HG03280 (cell line): ENCODE measurements at regions not wholly inside any gene's neighbourhood (a gene's known extent, or its start where the extent isn't known, plus 50 kb on each side); places are given as distances from the start of the nearest gene placed in this dataset.

Experiments
- ATAC-seq: cut with Tn5 transposase; IDR thresholded peaks from one replicate; pipeline ENCODE4 v1.9.1; 2021; ENCODE audit warnings: mild to moderate bottlenecking, moderate library complexity; ENCODE audit not compliant: unreplicated experiment

DNA sequence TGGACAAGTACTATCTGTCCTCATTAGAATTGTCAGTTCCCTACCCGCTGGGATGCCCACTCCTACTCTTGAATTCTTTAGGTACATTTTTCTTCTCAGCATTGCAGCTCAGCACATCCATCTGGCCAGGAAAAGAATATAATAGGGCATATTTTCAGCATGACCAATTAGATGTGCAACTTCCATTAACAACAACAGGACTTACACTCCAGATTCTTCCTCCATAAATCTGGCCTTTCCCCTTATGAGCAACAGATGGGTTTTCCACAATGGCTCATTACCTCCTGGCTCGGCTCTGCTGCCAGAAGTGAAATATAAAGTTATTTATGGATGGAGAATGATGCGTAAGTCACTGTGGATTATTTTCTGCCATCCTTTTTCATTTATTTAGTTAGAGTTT lies 443.8 kb upstream of the TGFBR2 start:
- no peak for ATAC-seq

DNA sequence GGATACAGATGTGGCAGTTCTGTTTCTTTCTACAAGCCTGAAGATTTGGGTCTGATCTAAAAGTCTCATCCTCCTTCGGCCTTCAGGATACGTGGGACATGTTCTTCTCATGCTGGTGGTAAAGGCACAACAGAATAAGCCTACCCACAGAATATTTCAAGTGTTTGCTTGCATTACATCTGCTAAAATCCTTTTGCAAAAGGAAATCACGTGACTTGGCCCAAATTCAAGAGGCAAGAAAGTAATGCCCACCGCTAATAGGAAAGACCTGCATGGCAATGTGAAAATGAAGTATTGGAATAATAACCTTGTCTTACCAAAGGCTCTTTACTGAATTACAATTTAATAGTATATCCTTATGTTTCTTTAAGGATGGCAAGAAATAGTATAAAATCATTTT lies 439.9 kb upstream of the TGFBR2 start:
- ATAC-seq, result no peak

DNA sequence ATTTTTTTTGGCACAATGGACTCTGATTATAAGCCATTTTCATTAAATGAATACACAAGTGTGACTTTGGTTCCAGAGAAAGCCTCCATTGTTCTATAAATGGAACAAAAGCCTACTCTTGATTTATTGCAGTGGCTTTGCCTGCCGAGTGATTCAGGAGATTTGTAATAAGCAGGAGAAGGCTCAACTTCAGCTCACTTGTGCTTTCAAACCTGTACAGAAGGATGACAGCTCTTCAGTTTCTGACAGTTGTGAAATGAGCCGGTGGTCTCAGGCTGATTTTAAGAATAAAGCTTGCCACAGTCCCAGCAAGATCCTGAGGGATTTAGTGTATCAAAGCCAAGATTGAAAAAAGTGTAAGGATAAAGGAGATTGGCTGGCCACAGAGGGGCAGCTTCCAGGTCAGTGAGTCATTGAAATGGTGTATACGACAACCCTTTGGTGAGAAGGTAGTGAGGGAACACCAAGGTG lies 438.8 kb upstream of the TGFBR2 start:
- ATAC-seq, result no peak

- ATAC-seq, result no peak
Observed at GRCh38 chr3:30169487-30169886, 436.9 kb upstream of the TGFBR2 start.

DNA sequence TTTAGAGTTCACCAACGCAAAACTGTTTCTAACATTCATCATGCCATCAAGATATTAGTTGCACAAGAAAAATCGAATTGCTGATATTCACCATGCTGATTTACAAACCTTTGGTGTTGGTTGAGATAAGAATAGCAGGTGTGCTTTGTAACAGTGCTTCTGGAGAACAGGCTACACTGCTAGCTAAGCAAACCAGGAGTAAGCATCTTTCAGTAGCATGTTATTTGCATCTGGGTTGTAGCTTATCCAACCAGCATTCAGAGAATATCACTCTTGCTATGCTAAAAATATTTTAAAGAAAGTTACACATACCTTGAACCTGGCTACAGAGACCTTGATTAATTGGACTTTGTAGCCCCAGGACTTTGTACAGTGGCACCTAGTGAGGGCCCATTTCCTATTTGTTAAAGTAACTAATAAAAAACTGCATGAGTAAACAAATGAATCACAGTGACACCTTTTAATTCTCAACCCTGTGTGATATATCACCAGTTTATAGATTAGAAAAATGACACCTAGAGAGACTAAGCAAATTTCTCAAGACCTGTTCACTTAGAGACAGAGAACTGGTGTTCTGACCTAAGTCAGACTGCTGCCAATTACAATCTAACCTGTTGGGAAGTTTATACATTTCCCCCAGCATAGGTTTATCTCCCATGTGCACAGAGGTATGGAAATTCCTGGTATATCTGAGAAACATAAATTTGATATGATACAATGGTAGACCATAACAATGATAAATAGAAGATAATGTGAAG lies 435.5 kb upstream of the TGFBR2 start:
- no peak for ATAC-seq

DNA sequence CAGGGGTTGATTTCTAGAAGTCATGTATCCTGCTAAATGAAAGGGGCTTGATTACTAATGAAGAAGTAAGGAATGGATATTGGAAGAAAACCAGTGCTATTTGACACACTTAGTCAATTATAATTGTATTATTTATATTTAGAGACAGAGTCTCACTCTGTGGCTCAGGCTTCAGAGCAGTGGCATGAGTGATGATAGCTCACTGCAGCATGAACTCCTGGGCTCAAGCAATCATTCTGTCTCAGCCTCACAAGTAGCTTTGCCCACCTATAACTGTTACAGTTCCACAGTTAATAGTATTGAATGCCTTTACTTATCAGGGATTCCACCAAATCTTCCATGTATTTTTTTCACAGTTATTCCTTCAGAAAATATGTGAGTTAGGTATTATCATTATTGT lies 432.0 kb upstream of the TGFBR2 start:
- no peak for ATAC-seq

GRCh38 chr3:30180310-30181177 lies 425.9 kb upstream of the TGFBR2 start:
- no peak for ATAC-seq

DNA sequence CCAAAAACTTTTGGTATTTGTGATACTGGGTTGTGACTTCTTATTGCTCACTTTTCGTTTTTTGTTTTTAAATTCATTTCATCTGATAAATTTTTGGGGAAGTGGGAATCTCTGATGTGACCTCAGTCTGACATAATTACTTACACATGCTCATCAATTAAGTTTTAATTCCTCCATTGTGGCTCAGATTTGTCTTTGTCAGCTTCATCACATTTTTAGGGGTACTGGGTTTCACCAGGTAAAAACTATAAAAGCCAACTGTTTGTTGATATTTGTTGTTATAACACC lies 425.3 kb upstream of the TGFBR2 start:
- no peak for ATAC-seq

GRCh38 chr3:30181581-30181980 lies 424.8 kb upstream of the TGFBR2 start:
- ATAC-seq, result no peak

DNA sequence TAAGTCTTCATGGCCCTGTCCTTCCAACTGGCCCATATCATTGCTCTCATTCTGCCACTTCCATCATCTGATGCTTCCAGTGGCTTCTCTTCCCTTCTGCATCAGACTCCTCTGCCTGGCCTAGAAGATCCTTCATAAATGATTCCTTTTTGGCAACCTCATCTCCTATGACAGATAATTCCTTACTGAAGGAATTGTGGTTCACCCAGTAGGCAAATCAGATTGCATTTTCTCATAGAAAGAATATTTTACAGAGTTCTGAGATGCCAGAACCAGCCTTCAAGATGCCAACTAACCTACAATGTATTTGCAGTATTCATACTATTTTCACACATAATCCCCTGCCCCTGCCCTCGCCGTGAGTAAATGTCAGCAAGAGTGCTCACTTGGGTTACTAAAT lies 423.0 kb upstream of the TGFBR2 start:
- no peak for ATAC-seq

- ATAC-seq, result no peak
Observed at GRCh38 chr3:30184091-30184810, 422.1 kb upstream of the TGFBR2 start.

- no peak for ATAC-seq
Observed at GRCh38 chr3:30185872-30186271, 420.5 kb upstream of the TGFBR2 start.

GRCh38 chr3:30186741-30187219 lies 419.6 kb upstream of the TGFBR2 start:
- no peak for ATAC-seq

DNA sequence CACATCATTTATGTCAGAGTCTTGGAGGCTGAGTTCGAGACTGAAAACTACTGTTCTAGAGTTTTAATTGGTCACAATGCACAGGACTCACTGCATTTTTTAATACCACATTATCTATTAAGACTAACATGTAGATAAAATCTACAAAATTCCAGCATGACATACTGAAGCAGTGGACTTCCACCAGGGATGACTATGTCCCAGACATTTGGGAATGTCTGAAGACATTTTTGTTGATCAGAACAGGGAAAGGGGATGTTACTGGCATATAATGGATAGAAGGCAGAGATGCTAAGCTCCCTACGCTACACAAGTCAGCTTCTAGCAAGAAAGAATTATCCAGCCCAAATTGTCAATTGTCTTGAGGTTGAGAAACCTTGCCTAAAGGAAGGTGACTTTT lies 419.0 kb upstream of the TGFBR2 start:
- ATAC-seq, result no peak

GRCh38 chr3:30188713-30189112 lies 417.7 kb upstream of the TGFBR2 start:
- ATAC-seq, result no peak

GRCh38 chr3:30189900-30190299 lies 416.5 kb upstream of the TGFBR2 start:
- no peak for ATAC-seq

GRCh38 chr3:30193625-30194044 lies 412.8 kb upstream of the TGFBR2 start:
- no peak for ATAC-seq

DNA sequence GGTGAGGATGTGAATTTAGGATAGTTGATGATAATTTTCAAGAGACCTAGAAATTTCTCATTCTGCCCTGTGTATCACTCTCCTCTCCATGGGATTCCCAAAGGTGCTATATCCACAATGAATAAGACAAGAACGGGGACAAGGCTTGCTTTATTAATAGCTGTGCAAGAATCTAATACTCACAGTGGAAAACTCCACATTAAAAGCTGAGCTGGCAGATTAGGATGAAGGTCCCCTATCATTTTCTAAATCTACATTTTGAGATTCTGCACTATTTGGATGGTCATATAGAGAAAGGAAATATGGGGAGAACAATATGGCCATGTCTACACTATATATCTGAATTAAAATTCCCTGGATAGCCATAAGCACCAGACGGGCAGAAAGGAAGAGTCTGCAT lies 411.0 kb upstream of the TGFBR2 start:
- ATAC-seq, result no peak

DNA sequence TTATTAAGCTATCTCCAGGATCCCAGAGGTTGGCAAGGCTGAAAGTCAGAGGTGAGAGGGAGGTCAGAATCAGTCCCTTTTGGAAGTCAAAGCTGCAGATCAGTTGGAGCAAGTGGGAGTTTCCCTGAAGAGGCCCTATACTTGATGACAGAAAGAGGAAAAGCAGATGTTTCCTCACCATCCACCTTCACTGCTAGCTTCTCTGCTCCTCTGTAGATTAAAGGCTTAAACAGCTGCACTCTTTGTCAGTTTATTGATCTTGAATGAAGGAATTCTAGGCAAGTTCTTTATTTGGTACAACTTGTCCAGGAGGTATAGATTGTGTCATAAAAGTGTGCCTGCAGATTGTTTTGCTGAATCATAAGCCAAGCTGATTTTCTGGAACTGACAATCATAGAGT lies 408.2 kb upstream of the TGFBR2 start:
- no peak for ATAC-seq

DNA sequence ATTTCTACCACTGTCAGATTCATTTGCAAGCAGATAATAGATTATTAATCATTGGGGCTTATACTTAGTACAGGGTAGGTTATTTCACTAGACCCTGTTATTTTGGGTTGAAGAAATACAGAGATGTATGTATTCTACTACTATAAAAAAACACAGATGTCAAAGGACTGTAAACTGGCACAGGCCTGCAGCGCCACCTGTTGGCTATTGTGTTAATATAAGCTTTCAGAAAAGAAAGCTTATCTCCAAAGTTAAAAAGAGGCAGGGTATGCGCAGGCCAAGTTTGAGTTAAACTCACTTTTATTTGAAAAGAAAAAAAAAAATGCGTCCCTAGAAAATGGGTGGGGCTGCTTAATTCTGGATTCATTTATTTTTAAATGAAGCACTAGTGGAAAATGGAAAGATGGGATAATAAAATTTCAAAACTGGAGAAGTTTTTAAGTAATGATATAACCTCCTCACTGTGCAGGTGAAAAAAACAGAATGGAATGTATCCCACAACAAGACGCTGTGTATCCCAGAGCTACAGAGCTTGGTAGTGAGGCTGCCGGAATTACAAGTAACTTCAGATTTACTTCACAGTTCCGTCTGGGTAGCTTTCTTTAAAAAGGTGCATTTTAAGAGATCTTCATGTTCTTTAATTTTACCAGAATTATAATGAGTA lies 407.2 kb upstream of the TGFBR2 start:
- ATAC-seq, result no peak

DNA sequence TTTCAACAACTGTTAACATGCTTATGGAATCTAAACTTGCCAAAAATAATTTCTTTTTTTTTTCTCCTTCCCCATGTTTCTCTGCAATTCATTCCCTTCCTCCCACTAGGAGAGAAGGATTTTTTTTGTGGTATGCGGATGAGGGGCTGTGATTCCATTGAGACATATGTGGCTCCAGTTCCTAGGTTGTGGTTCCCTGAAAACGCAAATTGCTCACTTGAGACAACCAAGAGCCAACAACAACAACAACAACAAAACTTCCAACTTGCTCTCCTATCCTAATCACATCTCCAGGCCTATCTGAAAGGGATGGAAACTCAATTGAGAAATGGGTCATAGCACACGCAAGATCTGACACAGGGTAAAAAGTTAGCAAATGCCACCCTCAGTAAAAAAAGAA lies 406.5 kb upstream of the TGFBR2 start:
- no peak for ATAC-seq
